ENCODE measurements at regions not wholly inside any gene's neighbourhood (a gene's known extent, or its start where the extent isn't known, plus 50 kb on each side); places are given as distances from the start of the nearest gene placed in this dataset.

DNA sequence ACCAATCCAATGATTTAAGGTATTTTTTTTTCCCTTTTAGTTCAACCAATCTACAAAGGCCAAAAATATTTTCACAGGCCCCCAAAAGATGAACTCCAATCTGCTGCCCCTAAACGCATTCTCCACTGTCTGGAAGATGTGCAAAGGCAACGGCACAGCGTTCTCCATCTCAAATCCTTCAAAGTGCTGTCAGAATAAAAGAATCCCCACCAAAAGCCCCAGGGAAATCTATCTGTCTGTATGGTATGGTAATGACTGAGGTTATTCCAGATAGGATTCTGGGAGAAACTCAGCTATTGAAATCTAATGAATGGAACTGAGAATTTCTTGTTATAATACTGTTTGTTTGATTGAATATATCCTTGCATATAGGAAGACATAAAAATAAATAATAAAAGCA lies 217.8 kb upstream of the CCN2 start:
- no peak for TF ChIP-seq TCF12 (IDR thresholded peaks at IDR 0.05; ENCODE audit: low read depth)
- no peak for TF ChIP-seq CREB1 (IDR thresholded peaks at IDR 0.05; ENCODE audit: low read depth)
- no peak for TF ChIP-seq EP300 (IDR thresholded peaks at IDR 0.05; ENCODE audit: borderline replicate concordance)
- TF ChIP-seq FOXM1 (IDR thresholded peaks at IDR 0.05; ENCODE audit: borderline replicate concordance, low read depth): no peak
- TF ChIP-seq YY1 (IDR thresholded peaks at IDR 0.05; ENCODE audit: low read depth): no peak

All from Ishikawa (cell line).